ENCODE measurements at regions not wholly inside any gene's neighbourhood (a gene's known extent, or its start where the extent isn't known, plus 50 kb on each side); places are given as distances from the start of the nearest gene placed in this dataset.

DNA sequence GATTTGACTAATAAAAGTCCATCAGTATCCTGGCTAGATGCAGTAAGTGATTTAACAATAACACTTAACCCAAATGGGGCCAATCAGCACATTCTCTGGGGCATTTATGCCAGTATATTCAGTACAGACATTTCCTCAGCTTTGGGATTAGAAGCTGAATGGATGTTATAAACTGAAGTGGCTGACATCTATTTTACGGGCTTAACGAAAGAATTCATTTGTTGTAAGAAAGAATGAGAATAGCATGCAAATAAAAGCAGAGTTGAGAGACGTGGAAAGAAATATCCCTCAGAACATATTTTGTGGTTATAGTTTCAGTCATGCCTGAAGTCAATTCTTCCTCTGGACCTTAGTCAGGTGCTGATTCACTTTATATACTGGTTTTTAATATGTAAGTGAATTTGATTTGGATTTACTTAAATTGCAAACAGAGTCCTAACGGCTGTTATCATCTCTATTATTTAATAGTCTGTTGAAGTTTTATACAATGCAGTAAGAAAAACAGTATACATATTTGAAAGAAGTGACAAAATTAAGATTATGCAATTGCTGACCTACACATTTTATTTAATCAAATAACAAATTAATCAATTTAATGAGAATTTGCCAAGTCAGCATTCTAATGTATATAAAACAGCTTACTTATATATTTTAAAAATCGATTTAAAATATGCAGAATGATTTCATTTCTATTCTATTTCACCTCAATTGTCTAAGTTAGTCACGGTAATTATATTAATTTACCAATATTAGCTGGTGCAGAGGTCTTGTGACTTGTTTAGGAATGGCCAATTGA, 513.9 kb upstream of the CADM2 start:
- POLR2A ChIA-PET: no interaction called here
- intact Hi-C loops (cut with DNase I, micrococcal nuclease): no loop called here

DNA sequence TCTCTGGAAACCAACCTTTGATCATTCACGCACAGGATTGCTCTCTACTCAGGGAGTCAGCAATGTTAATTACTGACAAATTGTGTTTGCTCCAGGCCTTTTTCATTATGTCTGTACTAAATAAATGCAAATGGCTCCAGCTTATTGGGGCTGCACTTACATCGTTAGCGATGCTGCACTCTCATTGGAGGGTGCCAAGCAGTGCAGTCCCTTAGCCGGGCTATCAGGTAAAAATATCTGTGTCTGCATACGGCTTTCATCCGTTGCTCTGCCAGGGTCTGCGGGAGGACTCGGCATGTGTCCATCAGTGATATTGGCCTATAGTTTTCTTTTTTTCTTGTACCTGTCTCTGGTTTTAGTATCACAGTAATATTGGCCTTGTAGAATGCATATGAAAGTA, 471.5 kb upstream of the CADM2 start:
- TF ChIP-seq, protein P1, sequence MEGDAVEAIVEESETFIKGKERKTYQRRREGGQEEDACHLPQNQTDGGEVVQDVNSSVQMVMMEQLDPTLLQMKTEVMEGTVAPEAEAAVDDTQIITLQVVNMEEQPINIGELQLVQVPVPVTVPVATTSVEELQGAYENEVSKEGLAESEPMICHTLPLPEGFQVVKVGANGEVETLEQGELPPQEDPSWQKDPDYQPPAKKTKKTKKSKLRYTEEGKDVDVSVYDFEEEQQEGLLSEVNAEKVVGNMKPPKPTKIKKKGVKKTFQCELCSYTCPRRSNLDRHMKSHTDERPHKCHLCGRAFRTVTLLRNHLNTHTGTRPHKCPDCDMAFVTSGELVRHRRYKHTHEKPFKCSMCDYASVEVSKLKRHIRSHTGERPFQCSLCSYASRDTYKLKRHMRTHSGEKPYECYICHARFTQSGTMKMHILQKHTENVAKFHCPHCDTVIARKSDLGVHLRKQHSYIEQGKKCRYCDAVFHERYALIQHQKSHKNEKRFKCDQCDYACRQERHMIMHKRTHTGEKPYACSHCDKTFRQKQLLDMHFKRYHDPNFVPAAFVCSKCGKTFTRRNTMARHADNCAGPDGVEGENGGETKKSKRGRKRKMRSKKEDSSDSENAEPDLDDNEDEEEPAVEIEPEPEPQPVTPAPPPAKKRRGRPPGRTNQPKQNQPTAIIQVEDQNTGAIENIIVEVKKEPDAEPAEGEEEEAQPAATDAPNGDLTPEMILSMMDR (IDR thresholded peaks at IDR 0.05): no peak
- Histone ChIP-seq H3K4me1 (ENCODE audit: insufficient read depth, low read length) (no peaks in the 10 kb centered on the region), H3K36me3 (ENCODE audit: insufficient read depth, low read length) (no peaks in the 10 kb centered on the region), H3K27ac (ENCODE audit: low read depth in 1 of 2, low read length in 2 of 2) (no peak overlapping the region), H3K4me3 (ENCODE audit: low read length) (no peak overlapping the region), H3K9me3 (ENCODE audit: control insufficient read depth in 1 of 2, insufficient read depth in 1 of 2, low read length in 2 of 2) (no peaks in the 10 kb centered on the region), H3K27me3 (ENCODE audit: control insufficient read depth in 1 of 2, insufficient read depth in 2 of 2, low read length in 2 of 2) (no peaks in the 10 kb centered on the region)
- Mint-ChIP-seq H3K4me1 (ENCODE audit: low read depth) (no peaks in the 10 kb centered on the region), H3K36me3 (ENCODE audit: low read depth) (no peaks in the 10 kb centered on the region), H3K9me3 (peaks cover 9% of the 10 kb centered on the region), H3K27me3 (no peaks in the 10 kb centered on the region), H3K27ac (no peak overlapping the region), H3K4me3 (no peak overlapping the region)
- intact Hi-C loops (cut with DNase I, micrococcal nuclease): no loop called here
- POLR2A ChIA-PET: no interaction called here
- DNase-seq (no peak), ATAC-seq (ENCODE audit: poor library complexity) (no peak)
- CTCF ChIA-PET: no interaction called here

More for the DNA sequence above, 513.9 kb upstream of the CADM2 start:
- H3K4me1 Mint-ChIP-seq (ENCODE audit: low read depth): no peaks in the 10 kb centered on the region
- TF ChIP-seq, protein P1 (IDR thresholded peaks at IDR 0.05): no peak
- Histone ChIP-seq H3K36me3 (ENCODE audit: insufficient read depth, low read length) (no peaks in the 10 kb centered on the region), H3K4me1 (ENCODE audit: insufficient read depth, low read length) (no peaks in the 10 kb centered on the region), H3K9me3 (ENCODE audit: control insufficient read depth in 1 of 2, insufficient read depth in 1 of 2, low read length in 2 of 2) (peaks cover 6 to 7% of the 10 kb centered on the region in 2 experiments), H3K27ac (ENCODE audit: low read depth in 1 of 2, low read length in 2 of 2) (no peak overlapping the region), H3K27me3 (ENCODE audit: control insufficient read depth in 1 of 2, insufficient read depth in 2 of 2, low read length in 2 of 2) (no peaks in the 10 kb centered on the region), H3K4me3 (ENCODE audit: low read length) (no peak overlapping the region)
- no peak overlapping the region for H3K4me3 Mint-ChIP-seq
- no peak overlapping the region for H3K27ac Mint-ChIP-seq
- ATAC-seq (ENCODE audit: poor library complexity) (no peak), DNase-seq (no peak)
- H3K27me3 Mint-ChIP-seq: no peaks in the 10 kb centered on the region
- CTCF ChIA-PET: no interaction called here
- peaks cover 7% of the 10 kb centered on the region for H3K9me3 Mint-ChIP-seq
- no peaks in the 10 kb centered on the region for H3K36me3 Mint-ChIP-seq (ENCODE audit: low read depth)

DNA sequence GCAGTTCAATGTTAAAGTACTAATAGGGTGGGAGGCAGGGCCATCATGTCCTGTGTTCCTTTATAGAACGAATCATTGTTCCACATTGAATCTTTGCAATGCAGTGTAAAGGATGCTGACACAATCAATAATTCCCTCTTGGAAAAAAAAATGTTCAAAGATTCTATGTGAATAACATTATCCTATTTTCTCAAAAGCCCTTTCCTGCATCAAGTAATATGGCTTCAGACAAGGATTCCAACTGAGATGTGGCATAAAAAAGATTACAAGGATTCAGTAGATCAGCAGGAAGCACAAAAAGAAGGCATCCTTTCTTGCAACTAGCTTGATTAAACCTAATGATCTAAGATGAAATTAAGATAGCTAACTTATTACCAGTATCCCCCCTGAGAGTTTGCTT, 454.0 kb upstream of the CADM2 start:
- Mint-ChIP-seq H3K27ac (no peak overlapping the region), H3K9me3 (peaks cover 7% of the 10 kb centered on the region), H3K4me1 (ENCODE audit: low read depth) (no peaks in the 10 kb centered on the region), H3K27me3 (no peaks in the 10 kb centered on the region), H3K36me3 (ENCODE audit: low read depth) (no peaks in the 10 kb centered on the region), H3K4me3 (no peak overlapping the region)
- no peak overlapping the region for H3K27ac ChIP-seq (ENCODE audit: low read depth in 1 of 2, low read length in 2 of 2)
- intact Hi-C loops (cut with DNase I, micrococcal nuclease): no loop called here
- no peak for ATAC-seq (ENCODE audit: poor library complexity)
- H3K9me3 ChIP-seq (ENCODE audit: control insufficient read depth in 1 of 2, insufficient read depth in 1 of 2, low read length in 2 of 2): peaks cover 0 to 13% of the 10 kb centered on the region in 2 experiments
- no peak for DNase-seq
- ChIA-PET POLR2A (no interaction called here), CTCF (no interaction called here)
- no peaks in the 10 kb centered on the region for H3K36me3 ChIP-seq (ENCODE audit: insufficient read depth, low read length)
- H3K4me1 ChIP-seq (ENCODE audit: insufficient read depth, low read length): no peaks in the 10 kb centered on the region
- TF ChIP-seq, protein P1 (IDR thresholded peaks at IDR 0.05): no peak
- H3K27me3 ChIP-seq (ENCODE audit: control insufficient read depth in 1 of 2, insufficient read depth in 2 of 2, low read length in 2 of 2): no peaks in the 10 kb centered on the region
- no peak overlapping the region for H3K4me3 ChIP-seq (ENCODE audit: low read length)

Measured in CD4-positive, alpha-beta T cell (primary cell).